ENCODE measurements at regions not wholly inside any gene's neighbourhood (a gene's known extent, or its start where the extent isn't known, plus 50 kb on each side); places are given as distances from the start of the nearest gene placed in this dataset.

DNA sequence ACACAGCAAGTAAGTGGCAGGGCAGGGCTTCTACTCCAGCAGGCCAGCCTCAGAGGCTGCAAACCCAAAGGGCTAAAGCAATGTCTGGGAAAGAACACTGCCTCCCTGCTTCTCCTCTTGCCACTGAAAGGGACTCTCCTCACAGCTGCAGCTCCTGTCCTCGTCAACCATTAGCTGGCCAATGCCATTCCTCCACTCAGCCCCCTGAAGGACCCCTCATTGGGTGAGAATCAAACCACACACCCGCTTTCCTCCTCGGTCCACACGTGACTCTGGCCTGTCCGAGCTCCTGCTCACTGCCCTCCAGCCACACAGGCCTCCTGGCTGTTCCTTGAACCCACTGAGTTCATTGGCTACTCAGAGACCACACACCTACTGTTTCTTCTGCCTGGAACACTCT, 253.7 kb upstream of the TLE3 start:
- no peak for TF ChIP-seq GATA2 (IDR thresholded peaks at IDR 0.05; ENCODE audit: low read depth, low read length)
- no peak for TF ChIP-seq GATA3 (IDR thresholded peaks at IDR 0.05; ENCODE audit: low read depth, low read length)
